HepG2 (cell line): ENCODE measurements at regions not wholly inside any gene's neighbourhood (a gene's known extent, or its start where the extent isn't known, plus 50 kb on each side); places are given as distances from the start of the nearest gene placed in this dataset.

Experiments
- ATF7 ChIP-seq, 2 experiments: fragments of 450-650 bp in 1 of 2; sonication (generic) in 1 of 2; formaldehyde crosslinking in 1 of 2; IDR thresholded peaks; 2 replicates each; pipeline versions ENCODE4 v1.4.0 to v1.6.1; 2016 to 2020; ENCODE audit warnings: antibody characterized with exemption in 1 of 2, mild to moderate bottlenecking in 1 of 2, missing genetic modification reagents in 1 of 2
- CEBPB ChIP-seq: IDR thresholded peaks from 2 replicates; pipeline ENCODE4 v1.6.1; 2011; ENCODE audit warnings: low read depth, low read length, improper control_type of control experiment, borderline replicate concordance
- CHCHD3 ChIP-seq: sonication (generic); formaldehyde crosslinking; IDR thresholded peaks from 2 replicates; pipeline ENCODE4 v1.8.0; 2022; ENCODE audit warnings: mild to moderate bottlenecking, missing genetic modification reagents, moderate library complexity
- CTCF ChIP-seq: sonication (generic); formaldehyde crosslinking; IDR thresholded peaks from 2 replicates; pipeline ENCODE4 v1.5.0; 2020; ENCODE audit warnings: mild to moderate bottlenecking, missing genetic modification reagents, moderate library complexity
- NCOA1 ChIP-seq: sonication (generic); formaldehyde crosslinking; IDR thresholded peaks from 2 replicates; pipeline ENCODE4 v1.9.0; 2021; ENCODE audit warnings: missing genetic modification reagents
- PHF8 ChIP-seq: sonication (generic); formaldehyde crosslinking; IDR thresholded peaks from 2 replicates; pipeline ENCODE4 v1.5.0; 2020; ENCODE audit warnings: missing genetic modification reagents
- SP1 ChIP-seq, 2 experiments: fragments of 450-650 bp in 1 of 2; sonication (generic) in 1 of 2; formaldehyde crosslinking in 1 of 2; IDR thresholded peaks; 2 replicates each; pipeline versions ENCODE4 v1.4.0 to v1.6.1; 2016 to 2020; ENCODE audit warnings: missing genetic modification reagents in 1 of 2
- TCF12 ChIP-seq, 2 experiments: fragments of 450-650 bp in 1 of 2; sonication (generic) in 1 of 2; formaldehyde crosslinking in 1 of 2; IDR thresholded peaks; 2 replicates each; pipeline versions ENCODE4 v1.6.1 to v1.8.0; 2017 to 2022; ENCODE audit warnings: antibody characterized with exemption in 1 of 2, mild to moderate bottlenecking in 1 of 2, missing genetic modification reagents in 1 of 2, moderate library complexity in 1 of 2
- ZSCAN12 ChIP-seq: sonication (generic); formaldehyde crosslinking; IDR thresholded peaks from 2 replicates; pipeline ENCODE4 v1.9.0; 2021; ENCODE audit warnings: mild to moderate bottlenecking, missing genetic modification reagents

- TF ChIP-seq TCF12 (IDR thresholded peaks at IDR 0.05) (no peak), TCF12 (CRISPR knock-in tag; IDR thresholded peaks at IDR 0.05) (no peak), CEBPB (no peak), CHCHD3 (CRISPR knock-in tag) (no peak), ATF7 (IDR thresholded peaks at IDR 0.05) (no peak), ATF7 (CRISPR knock-in tag; IDR thresholded peaks at IDR 0.05) (no peak), SP1 (IDR thresholded peaks at IDR 0.05) (no peak), SP1 (CRISPR knock-in tag; IDR thresholded peaks at IDR 0.05) (no peak), PHF8 (CRISPR knock-in tag) (no peak), CTCF (CRISPR knock-in tag) (no peak), ZSCAN12 (CRISPR knock-in tag) (no peak), NCOA1 (no peak)
Measured at GRCh38 chr13:106772006-106772601, 204.2 kb upstream of the ARGLU1 start.
